Activated CD4-positive, alpha-beta T cell treated with anti-CD3 and anti-CD28 coated beads for 1 hour (primary cell): ENCODE measurements at regions not wholly inside any gene's neighbourhood (a gene's known extent, or its start where the extent isn't known, plus 50 kb on each side); places are given as distances from the start of the nearest gene placed in this dataset.
"Not testable (repeated sequence)": the region's sequence is repeated elsewhere in the genome, so short reads cannot be mapped to it uniquely, and the experiment has no call there.

ENCODE experiments used
- DNase-seq: peaks from one replicate; pipeline ENCODE4 v3.0.0-alpha.2; 2020

- DNase-seq, result not testable (repeated sequence)
Observed at GRCh38 chr17:45554479-45554878, 64.0 kb upstream of the PLEKHM1 start.

GRCh38 chr17:45558821-45559220 lies 68.3 kb upstream of the PLEKHM1 start:
- not testable (repeated sequence) for DNase-seq

- not testable (repeated sequence) for DNase-seq
Observed at GRCh38 chr17:45562868-45563267, 72.3 kb upstream of the PLEKHM1 start.

- not testable (repeated sequence) for DNase-seq
Observed at GRCh38 chr17:45563283-45563682, 72.8 kb upstream of the PLEKHM1 start.

GRCh38 chr17:45568275-45568674 lies 77.8 kb upstream of the PLEKHM1 start:
- DNase-seq, result not testable (repeated sequence)

- not testable (repeated sequence) for DNase-seq
Observed at GRCh38 chr17:45573326-45573725, 82.8 kb upstream of the PLEKHM1 start.

- no peak for DNase-seq
Observed at GRCh38 chr17:45573924-45574770, 83.6 kb upstream of the PLEKHM1 start.

- no peak for DNase-seq
Observed at GRCh38 chr17:45575126-45575885, 84.8 kb upstream of the PLEKHM1 start.

- not testable (repeated sequence) for DNase-seq
Observed at GRCh38 chr17:45576527-45577307, 86.2 kb upstream of the PLEKHM1 start.

- DNase-seq, result no peak
Observed at GRCh38 chr17:45577571-45578279, 87.2 kb upstream of the PLEKHM1 start.

GRCh38 chr17:45578516-45579455 lies 88.3 kb upstream of the PLEKHM1 start:
- no peak for DNase-seq

- no peak for DNase-seq
Observed at GRCh38 chr17:45579529-45580495, 89.3 kb upstream of the PLEKHM1 start.

- no peak for DNase-seq
Observed at GRCh38 chr17:45580924-45581323, 90.4 kb upstream of the PLEKHM1 start.

GRCh38 chr17:45581860-45582259 lies 91.3 kb upstream of the PLEKHM1 start:
- DNase-seq, result no peak

GRCh38 chr17:45584092-45585036 lies 93.8 kb upstream of the PLEKHM1 start:
- DNase-seq, result peak; percentile 58

- peak; percentile 78 for DNase-seq
Observed at GRCh38 chr17:45585037-45585733, 94.7 kb upstream of the PLEKHM1 start.

GRCh38 chr17:45585794-45586650 lies 95.5 kb upstream of the PLEKHM1 start:
- DNase-seq, result not testable (repeated sequence)
